ENCODE measurements at regions not wholly inside any gene's neighbourhood (a gene's known extent, or its start where the extent isn't known, plus 50 kb on each side); places are given as distances from the start of the nearest gene placed in this dataset.

GRCh38 chr9:96115836-96116235 lies 186.1 kb downstream of the HSD17B3 start:
- WGBS, 2 donors = 54 to 57% methylated on average over 4 of the region's 4 CpGs
- no peaks in the 10 kb centered on the region for H3K9me3 ChIP-seq
- H3K4me3 ChIP-seq = peak overlapping the region; percentile 7 to 33 (median 22)
- FAIRE-seq = no peak
- no peak for TF ChIP-seq CTCF (IDR thresholded peaks at IDR 0.05)
- intact Hi-C loops (cut with DNase I) = no loop called here
- H3K4me1 ChIP-seq = peaks cover 13 to 29% (median 16%) of the 10 kb centered on the region in 3 donors
- ATAC-seq = no peak
- no peaks in the 10 kb centered on the region for H3K36me3 ChIP-seq
- H3K27me3 ChIP-seq = no peaks in the 10 kb centered on the region
- peak overlapping the region; percentile 68 to 78 (median 72) for H3K27ac ChIP-seq
- DNase-seq = no peak

- 91 to 95% methylated on average over 3 of the region's 3 CpGs for WGBS, 2 donors
- intact Hi-C loops (cut with DNase I) = no loop called here
- H3K4me3 ChIP-seq = peak overlapping the region in 1 of 4 donors; percentile 31
- no peaks in the 10 kb centered on the region for H3K27me3 ChIP-seq
- no peak for TF ChIP-seq CTCF (IDR thresholded peaks at IDR 0.05)
- ATAC-seq (no peak), FAIRE-seq (no peak), DNase-seq (no peak)
- no peaks in the 10 kb centered on the region for H3K36me3 ChIP-seq
- H3K4me1 ChIP-seq = peaks cover 7 to 26% (median 9%) of the 10 kb centered on the region in 3 donors
- H3K27ac ChIP-seq = no peak overlapping the region
- no peaks in the 10 kb centered on the region for H3K9me3 ChIP-seq
Observed at GRCh38 chr9:96113032-96113431, 188.9 kb downstream of the HSD17B3 start.

GRCh38 chr9:96109680-96110351 lies 192.2 kb downstream of the HSD17B3 start:
- intact Hi-C loops (cut with DNase I) = no loop called here
- no peak for TF ChIP-seq CTCF (IDR thresholded peaks at IDR 0.05)
- H3K27me3 ChIP-seq = no peaks in the 10 kb centered on the region
- FAIRE-seq (no peak), DNase-seq (no peak), ATAC-seq (no peak)
- H3K9me3 ChIP-seq = no peaks in the 10 kb centered on the region
- H3K27ac ChIP-seq = no peak overlapping the region
- H3K36me3 ChIP-seq = no peaks in the 10 kb centered on the region
- peaks cover 0 to 4% (median 0%) of the 10 kb centered on the region in 3 donors for H3K4me1 ChIP-seq
- H3K4me3 ChIP-seq = no peak overlapping the region
- 78 to 81% methylated on average over 6 of the region's 6 CpGs for WGBS, 2 donors

GRCh38 chr9:96108691-96109380 lies 193.1 kb downstream of the HSD17B3 start:
- WGBS, 2 donors = 83 to 89% methylated on average over 8 of the region's 8 CpGs
- no peak for ATAC-seq
- TF ChIP-seq CTCF (IDR thresholded peaks at IDR 0.05) = no peak
- DNase-seq = no peak
- H3K4me1 ChIP-seq = peaks cover 0 to 3% (median 0%) of the 10 kb centered on the region in 3 donors
- no peak overlapping the region for H3K27ac ChIP-seq
- intact Hi-C loops (cut with DNase I) = no loop called here
- no peaks in the 10 kb centered on the region for H3K9me3 ChIP-seq
- H3K27me3 ChIP-seq = no peaks in the 10 kb centered on the region
- no peak for FAIRE-seq
- H3K36me3 ChIP-seq = no peaks in the 10 kb centered on the region
- H3K4me3 ChIP-seq = no peak overlapping the region

- FAIRE-seq = no peak
- intact Hi-C loops (cut with DNase I) = no loop called here
- TF ChIP-seq CTCF (IDR thresholded peaks at IDR 0.05) = no peak
Observed at GRCh38 chr9:96107436-96107835, 194.5 kb downstream of the HSD17B3 start.

More at GRCh38 chr9:96107436-96107835, 194.5 kb downstream of the HSD17B3 start:
- Histone ChIP-seq H3K4me1 (no peaks in the 10 kb centered on the region), H3K36me3 (no peaks in the 10 kb centered on the region), H3K27me3 (no peaks in the 10 kb centered on the region), H3K27ac (no peak overlapping the region), H3K4me3 (no peak overlapping the region), H3K9me3 (no peaks in the 10 kb centered on the region)
- ATAC-seq = no peak
- no peak for DNase-seq
- 70 to 82% methylated on average over 2 of the region's 2 CpGs for WGBS, 2 donors
